ENCODE measurements at regions not wholly inside any gene's neighbourhood (a gene's known extent, or its start where the extent isn't known, plus 50 kb on each side); places are given as distances from the start of the nearest gene placed in this dataset.

GRCh38 chr2:10508038-10508437 lies 59.9 kb upstream of the ODC1 start:
- no peak for TF ChIP-seq GLIS3 (CRISPR knock-in tag; IDR thresholded peaks at IDR 0.05)
- no peak for ATAC-seq

- ATAC-seq: no peak
- TF ChIP-seq POU6F1 (CRISPR knock-in tag; IDR thresholded peaks at IDR 0.05; ENCODE audit: borderline replicate concordance, low read depth) (no peak), PPARA (CRISPR knock-in tag; IDR thresholded peaks at IDR 0.05; ENCODE audit: borderline replicate concordance) (no peak), GLIS3 (CRISPR knock-in tag; IDR thresholded peaks at IDR 0.05) (no peak), ISL1 (CRISPR knock-in tag; IDR thresholded peaks at IDR 0.05) (no peak), CSRNP3 (CRISPR knock-in tag; IDR thresholded peaks at IDR 0.05) (no peak), TCF4 (CRISPR knock-in tag; IDR thresholded peaks at IDR 0.05; ENCODE audit: borderline replicate concordance) (no peak), ZFP30 (CRISPR knock-in tag; IDR thresholded peaks at IDR 0.05) (no peak), CSDC2 (CRISPR knock-in tag; IDR thresholded peaks at IDR 0.05) (no peak), SNAI2 (CRISPR knock-in tag; IDR thresholded peaks at IDR 0.05) (no peak), OSR1 (CRISPR knock-in tag; IDR thresholded peaks at IDR 0.05) (no peak), ZFP3 (CRISPR knock-in tag; IDR thresholded peaks at IDR 0.05) (no peak), CREB5 (CRISPR knock-in tag; IDR thresholded peaks at IDR 0.05; ENCODE audit: low read depth) (no peak), ZC3H10 (CRISPR knock-in tag; IDR thresholded peaks at IDR 0.05) (no peak), BACH2 (CRISPR knock-in tag; IDR thresholded peaks at IDR 0.05; ENCODE audit: borderline replicate concordance) (no peak), TSHZ2 (CRISPR knock-in tag; IDR thresholded peaks at IDR 0.05) (no peak), ZNF8 (CRISPR knock-in tag; IDR thresholded peaks at IDR 0.05) (no peak)
Measured at GRCh38 chr2:10507106-10507505, 59.0 kb upstream of the ODC1 start.

GRCh38 chr2:10504994-10505820 lies 57.1 kb upstream of the ODC1 start:
- ATAC-seq: no peak
- no peak for TF ChIP-seq ISL1 (CRISPR knock-in tag; IDR thresholded peaks at IDR 0.05)
- TF ChIP-seq BACH2 (CRISPR knock-in tag; IDR thresholded peaks at IDR 0.05; ENCODE audit: borderline replicate concordance): no peak
- TF ChIP-seq ZC3H10 (CRISPR knock-in tag; IDR thresholded peaks at IDR 0.05): no peak
- TF ChIP-seq ZFP3 (CRISPR knock-in tag; IDR thresholded peaks at IDR 0.05): no peak
- TF ChIP-seq GLIS3 (CRISPR knock-in tag; IDR thresholded peaks at IDR 0.05): no peak
- no peak for TF ChIP-seq SNAI2 (CRISPR knock-in tag; IDR thresholded peaks at IDR 0.05)
- no peak for TF ChIP-seq ZNF565 (CRISPR knock-in tag; conservative IDR thresholded peaks at IDR 0.05; ENCODE audit: low read depth)
- no peak for TF ChIP-seq ESRRG (CRISPR knock-in tag; IDR thresholded peaks at IDR 0.05)
- no peak for TF ChIP-seq TSHZ2 (CRISPR knock-in tag; IDR thresholded peaks at IDR 0.05)
- no peak for TF ChIP-seq PATZ1 (CRISPR knock-in tag; IDR thresholded peaks at IDR 0.05; ENCODE audit: borderline replicate concordance)
- TF ChIP-seq RARB (CRISPR knock-in tag; IDR thresholded peaks at IDR 0.05): no peak
